ENCODE measurements at regions not wholly inside any gene's neighbourhood (a gene's known extent, or its start where the extent isn't known, plus 50 kb on each side); places are given as distances from the start of the nearest gene placed in this dataset.

- Histone ChIP-seq H3K27ac (peak overlapping the region in 3 of 4 donors; percentile 23 to 60 (median 43)), H3K4me1 (peaks cover 7% of the 10 kb centered on the region), H3K4me3 (no peak overlapping the region), H3K9me3 (no peaks in the 10 kb centered on the region), H3K27me3 (no peaks in the 10 kb centered on the region), H3K36me3 (replicated peaks in 1 of 2; ENCODE audit: insufficient read depth in 1 of 2, low read depth in 2 of 2) (no peaks in the 10 kb centered on the region)
- peak; percentile 79 for ATAC-seq
- intact Hi-C loops (cut with DNase I): no loop called here
- no peak for TF ChIP-seq POLR2A (IDR thresholded peaks at IDR 0.05)
- TF ChIP-seq CTCF (IDR thresholded peaks at IDR 0.05): no peak
- WGBS, 2 donors: 69 to 73% methylated on average over 12 of the region's 12 CpGs
- DNase-seq: peak; percentile 43 to 61 (median 50)
Measured at GRCh38 chr10:29877793-29878491, 181.4 kb downstream of the JCAD start.

GRCh38 chr10:29876008-29876555 is 183.3 kb downstream of the JCAD start:
- ATAC-seq (no peak), DNase-seq (no peak)
- Histone ChIP-seq H3K4me1 (peaks cover 7% of the 10 kb centered on the region), H3K9me3 (no peaks in the 10 kb centered on the region), H3K36me3 (replicated peaks in 1 of 2; ENCODE audit: insufficient read depth in 1 of 2, low read depth in 2 of 2) (no peaks in the 10 kb centered on the region), H3K27ac (no peak overlapping the region), H3K4me3 (no peak overlapping the region), H3K27me3 (no peaks in the 10 kb centered on the region)
- intact Hi-C loops (cut with DNase I): no loop called here
- 84% methylated on average over 10 of the region's 10 CpGs for WGBS, 2 donors
- TF ChIP-seq POLR2A (IDR thresholded peaks at IDR 0.05) (no peak), CTCF (IDR thresholded peaks at IDR 0.05) (no peak)

- peaks cover 7% of the 10 kb centered on the region for H3K4me1 ChIP-seq
- 67 to 70% methylated on average over 8 of the region's 8 CpGs for WGBS, 2 donors
- no peaks in the 10 kb centered on the region for H3K36me3 ChIP-seq (replicated peaks in 1 of 2; ENCODE audit: insufficient read depth in 1 of 2, low read depth in 2 of 2)
- no peak for ATAC-seq
- H3K9me3 ChIP-seq: no peaks in the 10 kb centered on the region
- no peak for TF ChIP-seq POLR2A (IDR thresholded peaks at IDR 0.05)
- no peak for TF ChIP-seq CTCF (IDR thresholded peaks at IDR 0.05)
- H3K27me3 ChIP-seq: no peaks in the 10 kb centered on the region
- no peak overlapping the region for H3K27ac ChIP-seq
- intact Hi-C loops (cut with DNase I): no loop called here
- H3K4me3 ChIP-seq: no peak overlapping the region
- no peak for DNase-seq
Measured at GRCh38 chr10:29874606-29875269, 184.6 kb downstream of the JCAD start.

GRCh38 chr10:29873941-29874484 is 185.4 kb downstream of the JCAD start:
- Histone ChIP-seq H3K9me3 (no peaks in the 10 kb centered on the region), H3K27me3 (no peaks in the 10 kb centered on the region), H3K4me3 (no peak overlapping the region), H3K4me1 (peaks cover 7% of the 10 kb centered on the region), H3K27ac (no peak overlapping the region), H3K36me3 (replicated peaks in 1 of 2; ENCODE audit: insufficient read depth in 1 of 2, low read depth in 2 of 2) (no peaks in the 10 kb centered on the region)
- 57 to 71% methylated on average over 1 of the region's 1 CpG for WGBS, 2 donors
- no peak for ATAC-seq
- no peak for TF ChIP-seq CTCF (IDR thresholded peaks at IDR 0.05)
- TF ChIP-seq POLR2A (IDR thresholded peaks at IDR 0.05): no peak
- intact Hi-C loops (cut with DNase I): no loop called here
- DNase-seq: no peak
